HG02642 (cell line): ENCODE measurements at regions not wholly inside any gene's neighbourhood (a gene's known extent, or its start where the extent isn't known, plus 50 kb on each side); places are given as distances from the start of the nearest gene placed in this dataset.
"Not testable (repeated sequence)": the region's sequence is repeated elsewhere in the genome, so short reads cannot be mapped to it uniquely, and the experiment has no call there.

Source experiments
- ATAC-seq: cut with Tn5 transposase; IDR thresholded peaks from one replicate; pipeline ENCODE4 v1.9.1; 2021; ENCODE audit warnings: mild to moderate bottlenecking; ENCODE audit not compliant: unreplicated experiment, poor library complexity

GRCh38 chr16:15205939-15206338 is 111.9 kb upstream of the RRN3 start:
- ATAC-seq = not testable (repeated sequence)

- ATAC-seq = not testable (repeated sequence)
Observed at GRCh38 chr16:15204571-15204970, 110.5 kb upstream of the RRN3 start.

GRCh38 chr16:15192813-15193212 is 98.7 kb upstream of the RRN3 start:
- not testable (repeated sequence) for ATAC-seq

- ATAC-seq = not testable (repeated sequence)
Observed at GRCh38 chr16:15192197-15192596, 98.1 kb upstream of the RRN3 start.

- ATAC-seq = not testable (repeated sequence)
Observed at GRCh38 chr16:15189478-15189877, 95.4 kb upstream of the RRN3 start.
